ENCODE measurements at regions not wholly inside any gene's neighbourhood (a gene's known extent, or its start where the extent isn't known, plus 50 kb on each side); places are given as distances from the start of the nearest gene placed in this dataset.

DNA sequence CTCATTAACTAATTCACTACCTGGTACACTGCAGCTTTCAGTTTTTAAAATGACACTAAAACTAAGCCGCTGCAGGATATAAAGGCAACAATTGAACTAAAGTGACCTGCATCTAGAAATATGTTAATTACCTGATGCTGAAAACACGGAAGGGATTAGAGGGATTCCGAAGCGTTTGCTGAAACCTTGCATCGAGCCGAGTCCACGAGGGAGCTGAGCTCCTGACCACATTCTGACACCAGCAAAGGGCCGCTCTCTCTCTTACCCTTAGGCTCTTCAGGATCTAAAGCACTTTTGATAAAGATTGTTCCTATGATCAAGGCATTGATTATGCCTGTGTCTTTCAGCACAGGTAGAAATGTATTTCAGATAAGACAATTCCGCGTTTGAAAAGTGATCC is 59.5 kb upstream of the CDKN3 start:
- H2AFZ ChIP-seq: no peak overlapping the region
- H3K9me2 ChIP-seq (ENCODE audit: insufficient read depth): no peaks in the 10 kb centered on the region
- no peak overlapping the region for H3K27ac ChIP-seq
- H3K4me3 ChIP-seq: no peak overlapping the region
- no peaks in the 10 kb centered on the region for H3K9me3 ChIP-seq (ENCODE audit: insufficient read depth, low read depth)
- no peaks in the 10 kb centered on the region for H3K36me3 ChIP-seq (ENCODE audit: low read depth)
- H3K4me1 ChIP-seq (replicated peaks; ENCODE audit: insufficient read depth): peaks cover 11% of the 10 kb centered on the region; the same call in 1 of the 2 replicates
- H4K20me1 ChIP-seq (ENCODE audit: insufficient read depth): no peaks in the 10 kb centered on the region
- H3K4me2 ChIP-seq: no peak overlapping the region
- no peaks in the 10 kb centered on the region for H3K79me2 ChIP-seq (ENCODE audit: low read depth)
- H3K27me3 ChIP-seq (ENCODE audit: insufficient read depth, low read depth): no peaks in the 10 kb centered on the region
- no peaks in the 10 kb centered on the region for H3F3A ChIP-seq (ENCODE audit: insufficient read depth, low read depth)
- intact Hi-C loops (cut with micrococcal nuclease; ENCODE audit: unreplicated experiment): loop anchor here (5.0 kb wide), 1 partner anchor 495 kb away; no protein-coding TSS in a partner anchor
- CTCF ChIA-PET: interaction anchor here (0.8 to 1.9 kb wide), 2 partner anchors 85 to 160 kb away, joined by 3 to 9 read pairs; no protein-coding TSS in a partner anchor
- TF ChIP-seq EZH2 (IDR thresholded peaks at IDR 0.05; ENCODE audit: low read depth): no peak
- no peak for TF ChIP-seq CTCF (conservative IDR thresholded peaks at IDR 0.05)
- no peak for DNase-seq
- BruUV-seq (replicated peaks): no TSS peak
- POLR2A ChIA-PET (ENCODE audit: unreplicated experiment): no interaction called here

DNA sequence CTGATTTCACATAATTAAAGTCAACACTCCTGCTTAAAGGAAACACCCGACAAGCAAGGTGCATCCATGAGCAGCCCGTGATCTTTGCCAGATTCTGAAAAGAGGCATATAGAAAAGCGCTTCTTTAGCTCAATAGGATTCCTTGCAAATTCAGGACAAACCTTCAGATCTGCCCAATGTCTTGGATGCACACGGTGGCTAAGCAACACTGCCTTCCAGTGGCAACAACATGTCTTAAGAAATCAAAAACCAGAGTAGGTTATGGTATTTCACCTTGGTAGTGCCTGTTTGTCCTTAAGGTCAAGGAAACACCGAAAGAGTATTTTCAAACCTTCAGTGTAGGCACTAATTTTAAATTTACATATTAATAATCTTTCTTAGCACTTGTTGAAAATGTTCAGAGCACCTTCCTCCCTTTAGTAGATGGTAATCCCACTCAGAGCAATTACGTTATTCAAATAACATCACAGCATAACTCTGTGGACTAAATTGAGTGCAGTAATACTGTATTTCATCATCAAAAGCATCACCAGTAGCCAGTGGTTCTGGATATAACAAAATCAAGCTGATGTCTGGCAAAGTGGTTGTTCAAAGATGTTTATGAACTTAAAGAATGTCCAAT is 58.0 kb upstream of the CDKN3 start:
- H3K4me1 ChIP-seq (replicated peaks; ENCODE audit: insufficient read depth): peaks cover 13% of the 10 kb centered on the region
- H3K27ac ChIP-seq: no peak overlapping the region
- H3K9me3 ChIP-seq (ENCODE audit: insufficient read depth, low read depth): no peaks in the 10 kb centered on the region
- H2AFZ ChIP-seq: no peak overlapping the region
- no peaks in the 10 kb centered on the region for H3K9me2 ChIP-seq (ENCODE audit: insufficient read depth)
- no TSS peak for BruUV-seq (replicated peaks)
- H3K4me2 ChIP-seq: no peak overlapping the region
- ChIA-PET CTCF (interaction anchor here (0.6 to 1.9 kb wide), 5 partner anchors 10 to 1186 kb away, joined by 3 to 9 read pairs (median 5); partner anchors contain the start of genes BMP4 and DDHD1), POLR2A (ENCODE audit: unreplicated experiment) (interaction anchor here (0.5 kb wide), 1 partner anchor 391 kb away, joined by 7 read pairs; no protein-coding TSS in a partner anchor)
- no peaks in the 10 kb centered on the region for H3K36me3 ChIP-seq (ENCODE audit: low read depth)
- no peaks in the 10 kb centered on the region for H3F3A ChIP-seq (ENCODE audit: insufficient read depth, low read depth)
- H3K27me3 ChIP-seq (ENCODE audit: insufficient read depth, low read depth): no peaks in the 10 kb centered on the region
- peak; percentile 39 to 57 for DNase-seq
- intact Hi-C loops (cut with micrococcal nuclease; ENCODE audit: unreplicated experiment): loop anchor here (1.0 to 5.0 kb wide), 6 partner anchors 87 to 906 kb away; partner anchors contain the start of gene BMP4
- H3K79me2 ChIP-seq (ENCODE audit: low read depth): no peaks in the 10 kb centered on the region
- H3K4me3 ChIP-seq: no peak overlapping the region
- TF ChIP-seq CTCF (conservative IDR thresholded peaks at IDR 0.05) (peak; percentile 73), EZH2 (IDR thresholded peaks at IDR 0.05; ENCODE audit: low read depth) (no peak)
- no peaks in the 10 kb centered on the region for H4K20me1 ChIP-seq (ENCODE audit: insufficient read depth)

DNA sequence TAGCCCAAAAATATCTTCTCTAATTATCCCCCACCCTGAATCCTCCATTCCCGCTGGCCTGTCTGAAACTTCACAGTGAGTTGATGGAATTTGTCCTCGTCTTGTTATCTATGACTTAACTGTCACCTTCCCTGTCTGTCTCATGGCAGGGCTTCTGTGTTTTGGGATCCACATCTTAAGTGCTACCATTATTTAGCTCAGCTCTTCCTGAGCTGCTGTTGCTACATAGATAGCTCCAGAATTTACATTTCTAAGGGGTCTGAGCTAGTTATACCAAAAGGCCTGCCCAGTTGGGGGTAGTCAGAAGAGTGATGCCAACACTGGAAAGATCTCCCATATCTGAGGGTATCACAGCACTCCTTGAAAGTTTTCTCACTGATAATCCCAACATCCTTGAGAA is 57.0 kb upstream of the CDKN3 start:
- DNase-seq: no peak
- no peaks in the 10 kb centered on the region for H3F3A ChIP-seq (ENCODE audit: insufficient read depth, low read depth)
- intact Hi-C loops (cut with micrococcal nuclease; ENCODE audit: unreplicated experiment): loop anchor here (2.0 to 10.0 kb wide), 4 partner anchors 383 to 1375 kb away; partner anchors contain the start of gene BMP4
- H3K36me3 ChIP-seq (ENCODE audit: low read depth): no peaks in the 10 kb centered on the region
- CTCF ChIA-PET: interaction anchor here (0.7 to 0.8 kb wide), 2 partner anchors 916 to 1247 kb away, joined by 3 to 6 read pairs; no protein-coding TSS in a partner anchor
- no peaks in the 10 kb centered on the region for H3K9me3 ChIP-seq (ENCODE audit: insufficient read depth, low read depth)
- no peaks in the 10 kb centered on the region for H4K20me1 ChIP-seq (ENCODE audit: insufficient read depth)
- H3K27me3 ChIP-seq (ENCODE audit: insufficient read depth, low read depth): no peaks in the 10 kb centered on the region
- H3K79me2 ChIP-seq (ENCODE audit: low read depth): no peaks in the 10 kb centered on the region
- TF ChIP-seq EZH2 (IDR thresholded peaks at IDR 0.05; ENCODE audit: low read depth): no peak
- no peak for TF ChIP-seq CTCF (conservative IDR thresholded peaks at IDR 0.05)
- BruUV-seq (replicated peaks): no TSS peak
- H3K4me3 ChIP-seq: no peak overlapping the region
- no peak overlapping the region for H3K4me2 ChIP-seq
- POLR2A ChIA-PET (ENCODE audit: unreplicated experiment): no interaction called here
- H3K9me2 ChIP-seq (ENCODE audit: insufficient read depth): no peaks in the 10 kb centered on the region
- H3K4me1 ChIP-seq (replicated peaks; ENCODE audit: insufficient read depth): peaks cover 15% of the 10 kb centered on the region
- H2AFZ ChIP-seq: no peak overlapping the region
- no peak overlapping the region for H3K27ac ChIP-seq
